ENCODE measurements at regions not wholly inside any gene's neighbourhood (a gene's known extent, or its start where the extent isn't known, plus 50 kb on each side); places are given as distances from the start of the nearest gene placed in this dataset.

- Histone ChIP-seq H3K4me3 (ENCODE audit: low read depth, low read length) (no peak overlapping the region), H3K27ac (ENCODE audit: low read depth, low read length) (no peak overlapping the region), H3K9me3 (ENCODE audit: control insufficient read depth, insufficient read depth, low read length) (no peaks in the 10 kb centered on the region), H3K27me3 (ENCODE audit: control insufficient read depth, insufficient read depth, low read length) (no peaks in the 10 kb centered on the region), H3K36me3 (ENCODE audit: control insufficient read depth, insufficient read depth, low read length) (no peaks in the 10 kb centered on the region), H3K4me1 (ENCODE audit: control insufficient read depth, insufficient read depth, low read length) (peaks cover 22% of the 10 kb centered on the region)
- no peak for DNase-seq (ENCODE audit: low read depth in 4 of 6, low spot score in 6 of 6)
- 91% methylated on average over 1 of the region's 2 CpGs for whole genome bisulfite sequencing (ENCODE audit: insufficient coverage)
Observed at GRCh38 chr22:27572278-27572666, 229.3 kb downstream of the MN1 start.

- Histone ChIP-seq H3K4me1 (ENCODE audit: control insufficient read depth, insufficient read depth, low read length) (peaks cover 29% of the 10 kb centered on the region), H3K27me3 (ENCODE audit: control insufficient read depth, insufficient read depth, low read length) (no peaks in the 10 kb centered on the region), H3K36me3 (ENCODE audit: control insufficient read depth, insufficient read depth, low read length) (no peaks in the 10 kb centered on the region), H3K4me3 (ENCODE audit: low read depth, low read length) (no peak overlapping the region), H3K9me3 (ENCODE audit: control insufficient read depth, insufficient read depth, low read length) (no peaks in the 10 kb centered on the region), H3K27ac (ENCODE audit: low read depth, low read length) (no peak overlapping the region)
- WGBS (ENCODE audit: insufficient coverage): 5% methylated on average over 16 of the region's 22 CpGs
- DNase-seq (ENCODE audit: low read depth in 4 of 6, low spot score in 6 of 6): peak in 3 of 6 donors; percentile 23 to 86 (median 74)
Observed at GRCh38 chr22:27573280-27574001, 228.1 kb downstream of the MN1 start.

GRCh38 chr22:27574002-27574366 is 227.6 kb downstream of the MN1 start:
- H3K9me3 ChIP-seq (ENCODE audit: control insufficient read depth, insufficient read depth, low read length): no peaks in the 10 kb centered on the region
- H3K27me3 ChIP-seq (ENCODE audit: control insufficient read depth, insufficient read depth, low read length): no peaks in the 10 kb centered on the region
- H3K36me3 ChIP-seq (ENCODE audit: control insufficient read depth, insufficient read depth, low read length): no peaks in the 10 kb centered on the region
- no peak overlapping the region for H3K27ac ChIP-seq (ENCODE audit: low read depth, low read length)
- DNase-seq (ENCODE audit: low read depth in 4 of 6, low spot score in 6 of 6): no peak
- WGBS (ENCODE audit: insufficient coverage): 79% methylated on average over 7 of the region's 7 CpGs
- H3K4me1 ChIP-seq (ENCODE audit: control insufficient read depth, insufficient read depth, low read length): peaks cover 29% of the 10 kb centered on the region
- no peak overlapping the region for H3K4me3 ChIP-seq (ENCODE audit: low read depth, low read length)

- Histone ChIP-seq H3K9me3 (ENCODE audit: control insufficient read depth, insufficient read depth, low read length) (no peaks in the 10 kb centered on the region), H3K36me3 (ENCODE audit: control insufficient read depth, insufficient read depth, low read length) (no peaks in the 10 kb centered on the region), H3K27ac (ENCODE audit: low read depth, low read length) (no peak overlapping the region), H3K4me1 (ENCODE audit: control insufficient read depth, insufficient read depth, low read length) (peaks cover 29% of the 10 kb centered on the region), H3K4me3 (ENCODE audit: low read depth, low read length) (no peak overlapping the region), H3K27me3 (ENCODE audit: control insufficient read depth, insufficient read depth, low read length) (no peaks in the 10 kb centered on the region)
- no peak for DNase-seq (ENCODE audit: low read depth in 4 of 6, low spot score in 6 of 6)
- 93% methylated on average over 8 of the region's 9 CpGs for WGBS (ENCODE audit: insufficient coverage)
Observed at GRCh38 chr22:27574651-27575050, 226.9 kb downstream of the MN1 start.

- 96% methylated on average over 5 of the region's 8 CpGs for WGBS (ENCODE audit: insufficient coverage)
- Histone ChIP-seq H3K4me1 (ENCODE audit: control insufficient read depth, insufficient read depth, low read length) (peaks cover 31% of the 10 kb centered on the region), H3K27ac (ENCODE audit: low read depth, low read length) (no peak overlapping the region), H3K27me3 (ENCODE audit: control insufficient read depth, insufficient read depth, low read length) (no peaks in the 10 kb centered on the region), H3K4me3 (ENCODE audit: low read depth, low read length) (no peak overlapping the region), H3K36me3 (ENCODE audit: control insufficient read depth, insufficient read depth, low read length) (no peaks in the 10 kb centered on the region), H3K9me3 (ENCODE audit: control insufficient read depth, insufficient read depth, low read length) (no peaks in the 10 kb centered on the region)
- DNase-seq (ENCODE audit: low read depth in 4 of 6, low spot score in 6 of 6): no peak
Observed at GRCh38 chr22:27575348-27575747, 226.2 kb downstream of the MN1 start.

- Histone ChIP-seq H3K27ac (ENCODE audit: low read depth, low read length) (no peak overlapping the region), H3K36me3 (ENCODE audit: control insufficient read depth, insufficient read depth, low read length) (no peaks in the 10 kb centered on the region), H3K9me3 (ENCODE audit: control insufficient read depth, insufficient read depth, low read length) (no peaks in the 10 kb centered on the region), H3K4me3 (ENCODE audit: low read depth, low read length) (no peak overlapping the region), H3K4me1 (ENCODE audit: control insufficient read depth, insufficient read depth, low read length) (peaks cover 34% of the 10 kb centered on the region), H3K27me3 (ENCODE audit: control insufficient read depth, insufficient read depth, low read length) (no peaks in the 10 kb centered on the region)
- DNase-seq (ENCODE audit: low read depth in 4 of 6, low spot score in 6 of 6): no peak
- 78% methylated on average over 9 of the region's 9 CpGs for WGBS (ENCODE audit: insufficient coverage)
Observed at GRCh38 chr22:27576413-27576812, 225.1 kb downstream of the MN1 start.

GRCh38 chr22:27576815-27577573 is 224.6 kb downstream of the MN1 start:
- 36% methylated on average over 20 of the region's 20 CpGs for WGBS (ENCODE audit: insufficient coverage)
- Histone ChIP-seq H3K27ac (ENCODE audit: low read depth, low read length) (peak overlapping the region; percentile 42), H3K4me1 (ENCODE audit: control insufficient read depth, insufficient read depth, low read length) (peaks cover 40% of the 10 kb centered on the region), H3K9me3 (ENCODE audit: control insufficient read depth, insufficient read depth, low read length) (no peaks in the 10 kb centered on the region), H3K36me3 (ENCODE audit: control insufficient read depth, insufficient read depth, low read length) (no peaks in the 10 kb centered on the region), H3K27me3 (ENCODE audit: control insufficient read depth, insufficient read depth, low read length) (no peaks in the 10 kb centered on the region), H3K4me3 (ENCODE audit: low read depth, low read length) (no peak overlapping the region)
- DNase-seq (ENCODE audit: low read depth in 4 of 6, low spot score in 6 of 6): peak in 2 of 6 donors; percentile 62 to 70

GRCh38 chr22:27577574-27577969 is 224.0 kb downstream of the MN1 start:
- DNase-seq (ENCODE audit: low read depth in 4 of 6, low spot score in 6 of 6): no peak
- peak overlapping the region; percentile 42 for H3K27ac ChIP-seq (ENCODE audit: low read depth, low read length)
- WGBS (ENCODE audit: insufficient coverage): 94% methylated on average over 11 of the region's 12 CpGs
- no peaks in the 10 kb centered on the region for H3K36me3 ChIP-seq (ENCODE audit: control insufficient read depth, insufficient read depth, low read length)
- no peaks in the 10 kb centered on the region for H3K27me3 ChIP-seq (ENCODE audit: control insufficient read depth, insufficient read depth, low read length)
- H3K4me1 ChIP-seq (ENCODE audit: control insufficient read depth, insufficient read depth, low read length): peaks cover 40% of the 10 kb centered on the region
- H3K9me3 ChIP-seq (ENCODE audit: control insufficient read depth, insufficient read depth, low read length): no peaks in the 10 kb centered on the region
- no peak overlapping the region for H3K4me3 ChIP-seq (ENCODE audit: low read depth, low read length)

GRCh38 chr22:27578937-27579617 is 222.5 kb downstream of the MN1 start:
- Histone ChIP-seq H3K36me3 (ENCODE audit: control insufficient read depth, insufficient read depth, low read length) (no peaks in the 10 kb centered on the region), H3K27ac (ENCODE audit: low read depth, low read length) (no peak overlapping the region), H3K9me3 (ENCODE audit: control insufficient read depth, insufficient read depth, low read length) (no peaks in the 10 kb centered on the region), H3K27me3 (ENCODE audit: control insufficient read depth, insufficient read depth, low read length) (no peaks in the 10 kb centered on the region), H3K4me3 (ENCODE audit: low read depth, low read length) (no peak overlapping the region), H3K4me1 (ENCODE audit: control insufficient read depth, insufficient read depth, low read length) (peaks cover 35% of the 10 kb centered on the region)
- no peak for DNase-seq (ENCODE audit: low read depth in 4 of 6, low spot score in 6 of 6)
- 68% methylated on average over 3 of the region's 6 CpGs for WGBS (ENCODE audit: insufficient coverage)

Measured in spinal cord (tissue), 9 donors.